ENCODE measurements at regions not wholly inside any gene's neighbourhood (a gene's known extent, or its start where the extent isn't known, plus 50 kb on each side); places are given as distances from the start of the nearest gene placed in this dataset.

DNA sequence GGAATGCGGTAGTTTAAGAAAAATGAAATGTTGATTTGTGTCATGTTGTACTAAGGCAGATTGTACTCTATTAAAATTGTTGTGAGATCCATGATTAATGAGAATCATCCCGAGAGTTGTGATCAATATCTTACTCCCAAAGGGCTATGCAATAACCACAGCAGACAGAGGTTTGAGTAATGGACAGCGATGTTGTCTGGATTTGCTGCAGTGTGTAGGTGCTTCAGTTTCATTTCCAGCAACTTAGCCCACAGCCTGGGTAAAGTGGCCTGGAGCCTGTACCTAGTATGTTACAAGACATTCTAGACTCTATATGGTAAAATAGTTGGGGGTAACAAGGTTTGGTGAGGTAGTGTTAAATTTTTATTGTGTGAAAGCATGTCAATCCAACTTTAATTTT, 794.3 kb upstream of the CDH7 start:
- TF ChIP-seq, protein P1, sequence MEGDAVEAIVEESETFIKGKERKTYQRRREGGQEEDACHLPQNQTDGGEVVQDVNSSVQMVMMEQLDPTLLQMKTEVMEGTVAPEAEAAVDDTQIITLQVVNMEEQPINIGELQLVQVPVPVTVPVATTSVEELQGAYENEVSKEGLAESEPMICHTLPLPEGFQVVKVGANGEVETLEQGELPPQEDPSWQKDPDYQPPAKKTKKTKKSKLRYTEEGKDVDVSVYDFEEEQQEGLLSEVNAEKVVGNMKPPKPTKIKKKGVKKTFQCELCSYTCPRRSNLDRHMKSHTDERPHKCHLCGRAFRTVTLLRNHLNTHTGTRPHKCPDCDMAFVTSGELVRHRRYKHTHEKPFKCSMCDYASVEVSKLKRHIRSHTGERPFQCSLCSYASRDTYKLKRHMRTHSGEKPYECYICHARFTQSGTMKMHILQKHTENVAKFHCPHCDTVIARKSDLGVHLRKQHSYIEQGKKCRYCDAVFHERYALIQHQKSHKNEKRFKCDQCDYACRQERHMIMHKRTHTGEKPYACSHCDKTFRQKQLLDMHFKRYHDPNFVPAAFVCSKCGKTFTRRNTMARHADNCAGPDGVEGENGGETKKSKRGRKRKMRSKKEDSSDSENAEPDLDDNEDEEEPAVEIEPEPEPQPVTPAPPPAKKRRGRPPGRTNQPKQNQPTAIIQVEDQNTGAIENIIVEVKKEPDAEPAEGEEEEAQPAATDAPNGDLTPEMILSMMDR (conservative IDR thresholded peaks at IDR 0.05 in 1 of 2, IDR thresholded peaks at IDR 0.05 in 1 of 2; ENCODE audit: low read depth in 1 of 2, low read length in 2 of 2) = no peak
- TF ChIP-seq EZH2 (IDR thresholded peaks at IDR 0.05; ENCODE audit: low read length, missing control alignments) = no peak

All from fibroblast of lung (primary cell).